ENCODE measurements at regions not wholly inside any gene's neighbourhood (a gene's known extent, or its start where the extent isn't known, plus 50 kb on each side); places are given as distances from the start of the nearest gene placed in this dataset.

DNA sequence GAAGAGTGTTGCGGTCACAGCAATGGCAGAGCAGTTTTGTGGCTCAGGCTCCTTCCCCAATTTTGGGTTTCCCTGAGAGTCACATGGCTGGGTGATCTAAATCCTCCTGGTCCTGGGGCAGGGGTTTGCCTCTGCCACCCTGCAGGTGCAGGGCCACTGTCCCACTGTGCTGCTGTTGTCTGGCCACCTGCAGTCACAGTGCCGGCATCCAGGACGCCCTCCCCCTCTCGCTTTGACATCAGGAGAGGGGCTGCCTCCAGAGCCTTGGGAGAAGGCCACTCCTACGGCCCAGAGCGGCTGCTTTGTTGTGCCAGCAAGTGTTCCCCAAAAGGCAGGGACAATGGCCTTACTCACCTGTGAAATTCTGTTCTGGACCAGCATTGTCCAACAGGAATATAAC is 449.0 kb downstream of the QKI start:
- H2AFZ ChIP-seq (ENCODE audit: low read depth, low read length) = no peak overlapping the region

DNA sequence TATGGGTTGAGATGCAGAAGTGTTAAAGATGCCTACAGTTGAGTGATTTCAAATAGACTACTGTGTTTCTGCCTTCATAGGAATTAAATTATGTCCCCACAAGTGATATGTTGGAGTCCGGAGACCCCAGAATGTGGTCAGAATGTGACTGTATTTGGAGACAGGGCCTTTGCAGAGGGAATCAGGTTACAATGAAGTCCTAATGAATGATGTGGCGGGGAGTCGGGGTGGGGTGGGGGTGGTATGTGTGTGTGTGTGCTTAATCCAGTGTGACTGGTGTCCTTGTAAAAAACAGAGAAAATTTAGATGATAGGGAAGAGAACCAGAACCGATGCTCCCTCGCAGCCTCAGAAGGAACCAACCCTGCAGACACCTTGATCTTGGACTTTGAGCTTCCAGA is 448.2 kb downstream of the QKI start:
- H3K27ac Mint-ChIP-seq (ENCODE audit: unreplicated experiment) = no peak overlapping the region
- no peak overlapping the region for H3K4me2 ChIP-seq (ENCODE audit: low read length)
- no peaks in the 10 kb centered on the region for H3K9me3 ChIP-seq (ENCODE audit: insufficient read depth, low read depth, low read length)
- no peak overlapping the region for H2AFZ ChIP-seq (ENCODE audit: low read depth, low read length)
- no peak for TF ChIP-seq EZH2 (IDR thresholded peaks at IDR 0.05; ENCODE audit: insufficient read depth, low read length)
- H3K4me1 Mint-ChIP-seq (ENCODE audit: low read depth, unreplicated experiment) = peaks cover 8% of the 10 kb centered on the region
- H3K4me3 ChIP-seq (ENCODE audit: insufficient read depth, low read depth, low read length) = no peak overlapping the region
- no peaks in the 10 kb centered on the region for H3K36me3 ChIP-seq (ENCODE audit: insufficient read depth, low read length)
- H3K27me3 Mint-ChIP-seq (ENCODE audit: low read depth, unreplicated experiment) = peaks cover 1% of the 10 kb centered on the region
- FAIRE-seq (no peak), DNase-seq (ENCODE audit: low read depth) (no peak)
- no peak overlapping the region for H3K27ac ChIP-seq (ENCODE audit: low read depth, low read length)
- H3K9ac ChIP-seq (ENCODE audit: low read length) = no peak overlapping the region
- no peaks in the 10 kb centered on the region for H3K27me3 ChIP-seq (ENCODE audit: insufficient read depth, low read length)
- no peaks in the 10 kb centered on the region for H3K9me3 Mint-ChIP-seq (ENCODE audit: unreplicated experiment)
- H4K20me1 ChIP-seq (ENCODE audit: insufficient read depth, low read length) = no peaks in the 10 kb centered on the region
- no peaks in the 10 kb centered on the region for H3K36me3 Mint-ChIP-seq (ENCODE audit: low read depth, unreplicated experiment)
- H3K79me2 ChIP-seq (ENCODE audit: insufficient read depth, low read length) = no peaks in the 10 kb centered on the region
- H3K4me3 Mint-ChIP-seq (ENCODE audit: unreplicated experiment) = no peak overlapping the region
- H3K4me1 ChIP-seq (ENCODE audit: insufficient read depth, low read length) = peaks cover 17% of the 10 kb centered on the region

More for the DNA sequence above, 449.0 kb downstream of the QKI start:
- FAIRE-seq (no peak), DNase-seq (ENCODE audit: low read depth) (no peak)
- Mint-ChIP-seq H3K9me3 (ENCODE audit: unreplicated experiment) (no peaks in the 10 kb centered on the region), H3K27ac (ENCODE audit: unreplicated experiment) (no peak overlapping the region), H3K27me3 (ENCODE audit: low read depth, unreplicated experiment) (peaks cover 1% of the 10 kb centered on the region), H3K4me3 (ENCODE audit: unreplicated experiment) (no peak overlapping the region), H3K36me3 (ENCODE audit: low read depth, unreplicated experiment) (no peaks in the 10 kb centered on the region), H3K4me1 (ENCODE audit: low read depth, unreplicated experiment) (peaks cover 8% of the 10 kb centered on the region)
- Histone ChIP-seq H4K20me1 (ENCODE audit: insufficient read depth, low read length) (no peaks in the 10 kb centered on the region), H3K9me3 (ENCODE audit: insufficient read depth, low read depth, low read length) (no peaks in the 10 kb centered on the region), H3K27ac (ENCODE audit: low read depth, low read length) (no peak overlapping the region), H3K27me3 (ENCODE audit: insufficient read depth, low read length) (no peaks in the 10 kb centered on the region), H3K4me1 (ENCODE audit: insufficient read depth, low read length) (peaks cover 17% of the 10 kb centered on the region), H3K36me3 (ENCODE audit: insufficient read depth, low read length) (no peaks in the 10 kb centered on the region), H3K4me2 (ENCODE audit: low read length) (no peak overlapping the region), H3K79me2 (ENCODE audit: insufficient read depth, low read length) (no peaks in the 10 kb centered on the region), H3K4me3 (ENCODE audit: insufficient read depth, low read depth, low read length) (no peak overlapping the region), H3K9ac (ENCODE audit: low read length) (no peak overlapping the region)
- TF ChIP-seq, protein P1, sequence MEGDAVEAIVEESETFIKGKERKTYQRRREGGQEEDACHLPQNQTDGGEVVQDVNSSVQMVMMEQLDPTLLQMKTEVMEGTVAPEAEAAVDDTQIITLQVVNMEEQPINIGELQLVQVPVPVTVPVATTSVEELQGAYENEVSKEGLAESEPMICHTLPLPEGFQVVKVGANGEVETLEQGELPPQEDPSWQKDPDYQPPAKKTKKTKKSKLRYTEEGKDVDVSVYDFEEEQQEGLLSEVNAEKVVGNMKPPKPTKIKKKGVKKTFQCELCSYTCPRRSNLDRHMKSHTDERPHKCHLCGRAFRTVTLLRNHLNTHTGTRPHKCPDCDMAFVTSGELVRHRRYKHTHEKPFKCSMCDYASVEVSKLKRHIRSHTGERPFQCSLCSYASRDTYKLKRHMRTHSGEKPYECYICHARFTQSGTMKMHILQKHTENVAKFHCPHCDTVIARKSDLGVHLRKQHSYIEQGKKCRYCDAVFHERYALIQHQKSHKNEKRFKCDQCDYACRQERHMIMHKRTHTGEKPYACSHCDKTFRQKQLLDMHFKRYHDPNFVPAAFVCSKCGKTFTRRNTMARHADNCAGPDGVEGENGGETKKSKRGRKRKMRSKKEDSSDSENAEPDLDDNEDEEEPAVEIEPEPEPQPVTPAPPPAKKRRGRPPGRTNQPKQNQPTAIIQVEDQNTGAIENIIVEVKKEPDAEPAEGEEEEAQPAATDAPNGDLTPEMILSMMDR (IDR thresholded peaks at IDR 0.05; ENCODE audit: insufficient read depth, low read depth, low read length) = no peak

DNA sequence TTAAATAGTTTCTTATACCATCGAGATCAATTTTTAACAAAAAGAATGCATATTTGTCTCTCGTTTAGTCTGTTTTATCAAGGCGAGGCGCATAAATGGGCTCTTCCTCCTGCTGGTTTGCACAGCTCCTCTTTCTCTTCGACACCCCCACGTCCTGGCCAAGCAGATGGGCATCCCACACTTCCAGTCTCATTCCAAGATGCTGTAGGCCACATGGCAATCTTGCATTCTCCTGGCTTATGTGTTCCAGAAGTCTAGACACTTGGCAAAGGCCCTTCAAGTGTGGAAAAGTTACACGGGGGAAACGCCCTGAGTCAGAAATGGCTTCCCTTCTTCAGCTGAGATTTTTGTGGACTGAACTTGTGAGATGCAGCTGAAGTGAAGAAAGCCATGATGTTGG is 447.1 kb downstream of the QKI start:
- Histone ChIP-seq H4K20me1 (ENCODE audit: insufficient read depth, low read length) (no peaks in the 10 kb centered on the region), H3K4me1 (ENCODE audit: insufficient read depth, low read length) (peaks cover 17% of the 10 kb centered on the region), H3K4me3 (ENCODE audit: insufficient read depth, low read depth, low read length) (no peak overlapping the region), H3K9ac (ENCODE audit: low read length) (no peak overlapping the region), H3K27ac (ENCODE audit: low read depth, low read length) (no peak overlapping the region), H3K9me3 (ENCODE audit: insufficient read depth, low read depth, low read length) (no peaks in the 10 kb centered on the region), H3K36me3 (ENCODE audit: insufficient read depth, low read length) (no peaks in the 10 kb centered on the region), H2AFZ (ENCODE audit: low read depth, low read length) (no peak overlapping the region), H3K79me2 (ENCODE audit: insufficient read depth, low read length) (no peaks in the 10 kb centered on the region), H3K27me3 (ENCODE audit: insufficient read depth, low read length) (no peaks in the 10 kb centered on the region), H3K4me2 (ENCODE audit: low read length) (no peak overlapping the region)
- no peak overlapping the region for H3K4me3 Mint-ChIP-seq (ENCODE audit: unreplicated experiment)
- no peak for FAIRE-seq
- no peak for TF ChIP-seq EZH2 (IDR thresholded peaks at IDR 0.05; ENCODE audit: insufficient read depth, low read length)
- TF ChIP-seq, protein P1 (IDR thresholded peaks at IDR 0.05; ENCODE audit: insufficient read depth, low read depth, low read length) = no peak
- H3K4me1 Mint-ChIP-seq (ENCODE audit: low read depth, unreplicated experiment) = peaks cover 8% of the 10 kb centered on the region
- H3K27me3 Mint-ChIP-seq (ENCODE audit: low read depth, unreplicated experiment) = peaks cover 1% of the 10 kb centered on the region
- no peak overlapping the region for H3K27ac Mint-ChIP-seq (ENCODE audit: unreplicated experiment)
- no peak for DNase-seq (ENCODE audit: low read depth)
- no peaks in the 10 kb centered on the region for H3K36me3 Mint-ChIP-seq (ENCODE audit: low read depth, unreplicated experiment)
- no peaks in the 10 kb centered on the region for H3K9me3 Mint-ChIP-seq (ENCODE audit: unreplicated experiment)
